Uterus (tissue), 2 donors: ENCODE measurements at regions not wholly inside any gene's neighbourhood (a gene's known extent, or its start where the extent isn't known, plus 50 kb on each side); places are given as distances from the start of the nearest gene placed in this dataset.

Source experiments
- CTCF ChIP-seq, 4 experiments: fragments of 200-600 bp in 2 of 4; fragments of 450-650 bp in 2 of 4; sonication (generic) in 2 of 4; IDR thresholded peaks; one replicate each; pipeline ENCODE4 v1.5.1; 2016 to 2019; ENCODE audit warnings: antibody characterized with exemption in 4 of 4, mild to moderate bottlenecking in 2 of 4, moderate library complexity in 1 of 4
- POLR2A ChIP-seq, 2 donors: fragments of 450-650 bp; IDR thresholded peaks; one replicate each; pipeline ENCODE4 v1.6.1; 2016; ENCODE audit warnings: antibody characterized with exemption in 2 of 2, mild to moderate bottlenecking in 1 of 2, moderate library complexity in 1 of 2

GRCh38 chr3:161556533-161556932 lies 59.9 kb downstream of the OTOL1 start:
- TF ChIP-seq CTCF (IDR thresholded peaks at IDR 0.05) (no peak), POLR2A (IDR thresholded peaks at IDR 0.05) (no peak)
